Adipose tissue (tissue), 3 donors: ENCODE measurements at regions not wholly inside any gene's neighbourhood (a gene's known extent, or its start where the extent isn't known, plus 50 kb on each side); places are given as distances from the start of the nearest gene placed in this dataset.

Source experiments
- H3K27ac ChIP-seq: one replicate; pipeline ENCODE4 v1.5.1; 2013; ENCODE audit warnings: low read depth, low read length
- WGBS, 3 donors: extraction: QIAGEN DNeasy Blood & Tissue Kit; methylation state at CpG; one replicate each; pipeline ENCODE4 v1.1.7; 2013; 5-methylcytosine and 5-hydroxymethylcytosine counted together
- donor health status: healthy with polysubstance abuse.
- donor health status: Bipolar disorder and iron deficiency.
- donor health status: healthy.

DNA sequence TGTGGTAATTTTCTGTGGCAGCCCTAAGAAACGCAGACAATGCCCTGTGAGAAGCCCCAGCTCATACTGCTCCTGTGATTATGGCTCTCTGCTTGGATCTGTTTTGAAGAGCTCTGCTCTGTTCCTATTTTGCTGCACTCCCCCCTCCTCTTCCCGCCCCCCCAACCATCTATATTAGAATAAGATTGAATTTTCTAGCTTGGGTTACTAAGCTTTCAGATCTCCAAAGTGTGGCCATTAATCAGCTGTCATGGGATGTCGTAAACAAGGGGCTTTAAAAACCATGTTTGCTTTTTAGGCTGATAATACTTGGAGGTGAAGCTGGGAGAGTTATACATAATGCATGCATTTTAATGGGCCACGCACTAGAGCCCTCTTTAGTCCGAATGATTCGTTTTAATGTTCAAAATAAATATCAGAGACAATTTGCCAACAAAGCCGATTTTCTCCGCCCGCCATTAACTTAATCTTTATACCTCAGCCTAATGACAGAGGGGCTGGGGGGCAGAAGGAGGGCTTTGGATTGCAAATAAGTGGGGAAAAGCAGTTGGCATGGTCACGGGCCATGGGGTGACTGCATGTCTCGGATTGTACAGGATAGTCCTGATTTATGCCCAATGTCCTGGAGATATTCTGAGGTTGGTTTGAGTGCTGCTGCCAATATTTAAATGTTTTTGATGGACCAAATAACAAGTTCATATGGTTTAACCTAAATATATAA is 165.5 kb downstream of the RPS24 start:
- H3K27ac ChIP-seq, result no peak overlapping the region
- WGBS, 3 donors, result 65 to 88% (median 82%) methylated on average over 11 of the region's 11 CpGs

- no peak overlapping the region for H3K27ac ChIP-seq
- 67 to 98% (median 87%) methylated on average over 2 of the region's 2 CpGs for WGBS, 3 donors
Measured at GRCh38 chr10:78199759-78200158, 166.1 kb downstream of the RPS24 start.

GRCh38 chr10:78200686-78201085 is 167.0 kb downstream of the RPS24 start:
- no peak overlapping the region for H3K27ac ChIP-seq
- 90 to 96% (median 94%) methylated on average over 3 of the region's 3 CpGs for WGBS, 3 donors

GRCh38 chr10:78202386-78202785 is 168.7 kb downstream of the RPS24 start:
- 89 to 96% (median 92%) methylated on average over 4 of the region's 4 CpGs for WGBS, 3 donors
- H3K27ac ChIP-seq, result no peak overlapping the region

- WGBS, 3 donors, result 47 to 67% (median 62%) methylated on average over 8 to 9 of the region's 9 CpGs
- H3K27ac ChIP-seq, result no peak overlapping the region
Measured at GRCh38 chr10:78203915-78204818, 170.5 kb downstream of the RPS24 start.

DNA sequence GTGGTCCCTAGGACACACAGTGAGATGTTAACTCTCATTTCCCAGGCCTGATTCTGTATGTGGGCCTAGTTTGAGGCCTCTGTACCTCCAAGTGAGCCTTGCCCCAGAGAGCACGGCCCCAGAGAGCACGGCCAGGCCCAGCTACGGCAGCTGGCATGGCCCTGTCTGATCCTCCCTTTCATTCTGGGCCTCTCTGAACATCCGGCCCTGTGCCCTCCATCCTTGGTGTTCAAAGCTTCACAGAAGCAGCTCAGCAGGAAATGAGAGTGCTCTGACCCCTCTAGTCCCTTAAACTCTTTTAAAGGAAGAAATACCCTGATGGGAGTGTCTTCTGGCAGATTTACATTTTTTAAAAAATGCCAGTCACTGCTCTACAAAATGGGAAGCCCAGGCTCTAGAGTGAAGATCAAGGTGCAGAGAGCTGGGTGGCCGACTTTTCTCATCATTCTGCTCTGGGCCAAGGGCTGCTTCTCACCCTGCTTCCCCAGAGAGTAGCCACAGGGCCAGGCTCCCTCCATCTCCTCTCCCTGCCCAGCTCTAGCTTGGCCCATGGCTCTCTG is 171.9 kb downstream of the RPS24 start:
- 69 to 87% (median 74%) methylated on average over 5 of the region's 5 CpGs for WGBS, 3 donors
- H3K27ac ChIP-seq, result no peak overlapping the region

DNA sequence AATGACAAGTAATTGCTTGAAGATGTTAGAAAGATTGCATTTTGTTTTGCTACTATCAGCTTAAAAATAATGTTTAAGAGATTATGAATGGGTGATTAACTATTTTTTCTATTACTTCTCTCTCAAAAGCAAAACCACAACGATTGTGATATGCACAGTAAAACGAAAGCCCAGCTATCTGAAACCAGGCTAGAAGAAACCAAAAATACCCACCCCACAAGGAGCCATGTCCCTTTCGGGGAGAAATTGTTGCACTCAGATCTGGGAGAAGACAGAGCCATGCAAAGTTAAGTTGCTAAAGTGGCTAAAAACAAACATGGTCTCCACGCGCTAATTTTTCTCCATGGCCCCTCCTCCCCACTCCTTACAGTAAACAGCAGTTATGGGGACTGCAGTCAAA is 173.6 kb downstream of the RPS24 start:
- 65 to 70% (median 70%) methylated on average over 5 of the region's 5 CpGs for WGBS, 3 donors
- no peak overlapping the region for H3K27ac ChIP-seq

DNA sequence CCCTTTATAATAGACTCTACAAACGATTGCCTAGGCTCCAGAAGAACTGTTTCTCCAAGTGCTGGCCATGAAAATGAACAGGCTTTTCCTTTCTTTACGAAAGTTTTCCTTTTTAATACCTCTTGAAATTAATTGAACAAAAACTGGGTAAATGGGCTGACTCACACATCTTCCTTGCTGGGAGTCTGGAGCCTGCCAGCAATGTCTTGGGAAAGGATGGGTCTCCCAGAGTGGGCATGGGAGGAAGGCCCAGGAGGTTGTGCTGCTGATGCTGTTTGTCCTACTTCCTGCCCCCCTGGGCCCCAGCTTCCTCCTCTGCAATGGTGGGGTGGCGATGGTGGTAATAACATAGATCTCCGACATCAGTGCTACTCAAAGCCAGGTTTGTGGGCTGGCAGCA is 174.1 kb downstream of the RPS24 start:
- 66 to 84% (median 80%) methylated on average over 4 of the region's 4 CpGs for WGBS, 3 donors
- no peak overlapping the region for H3K27ac ChIP-seq

GRCh38 chr10:78209970-78210369 is 176.3 kb downstream of the RPS24 start:
- H3K27ac ChIP-seq, result no peak overlapping the region
- WGBS, 3 donors, result 89 to 96% (median 93%) methylated on average over 4 of the region's 4 CpGs

DNA sequence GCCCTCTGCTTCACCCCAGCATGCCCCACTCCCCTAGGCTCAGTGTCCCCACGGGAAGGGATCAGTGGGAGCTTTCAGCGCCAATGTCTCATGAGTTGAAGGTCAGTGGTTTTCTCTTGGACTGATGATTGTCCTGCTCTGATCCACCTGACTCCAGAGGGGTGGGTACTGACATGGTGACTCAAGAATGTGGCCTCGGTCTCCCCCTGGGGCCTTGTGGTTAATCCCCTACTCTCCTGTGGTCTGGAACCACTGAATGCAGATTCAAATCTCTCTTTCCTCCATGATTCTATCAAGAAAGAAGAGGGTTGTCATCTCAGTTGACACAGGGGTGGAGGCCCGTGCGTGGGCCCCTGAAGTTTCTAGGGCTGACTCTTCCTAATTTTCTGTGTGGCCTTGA is 176.9 kb downstream of the RPS24 start:
- WGBS, 3 donors, result 89 to 94% (median 89%) methylated on average over 5 of the region's 5 CpGs
- no peak overlapping the region for H3K27ac ChIP-seq

DNA sequence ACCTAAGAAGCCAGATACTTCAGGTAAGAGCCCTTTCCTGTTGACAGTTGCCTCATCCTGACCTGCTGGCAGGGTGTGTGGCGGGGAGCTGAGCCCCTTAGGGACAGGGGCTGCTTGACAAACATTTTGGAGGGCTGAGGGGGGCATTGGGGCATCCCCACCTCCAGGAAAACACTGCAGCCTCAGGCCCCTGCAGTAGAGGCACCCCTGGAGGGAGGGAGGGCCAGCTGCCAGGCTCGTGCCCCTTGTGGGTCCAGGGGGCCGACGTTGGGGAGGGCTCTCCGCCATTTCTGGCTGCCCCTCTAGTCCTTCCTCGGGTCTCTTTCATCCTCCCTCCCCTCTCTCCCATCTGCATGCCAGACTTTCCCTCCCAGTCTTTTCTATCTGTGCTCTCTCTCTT is 177.3 kb downstream of the RPS24 start:
- 90 to 94% (median 91%) methylated on average over 6 of the region's 6 CpGs for WGBS, 3 donors

DNA sequence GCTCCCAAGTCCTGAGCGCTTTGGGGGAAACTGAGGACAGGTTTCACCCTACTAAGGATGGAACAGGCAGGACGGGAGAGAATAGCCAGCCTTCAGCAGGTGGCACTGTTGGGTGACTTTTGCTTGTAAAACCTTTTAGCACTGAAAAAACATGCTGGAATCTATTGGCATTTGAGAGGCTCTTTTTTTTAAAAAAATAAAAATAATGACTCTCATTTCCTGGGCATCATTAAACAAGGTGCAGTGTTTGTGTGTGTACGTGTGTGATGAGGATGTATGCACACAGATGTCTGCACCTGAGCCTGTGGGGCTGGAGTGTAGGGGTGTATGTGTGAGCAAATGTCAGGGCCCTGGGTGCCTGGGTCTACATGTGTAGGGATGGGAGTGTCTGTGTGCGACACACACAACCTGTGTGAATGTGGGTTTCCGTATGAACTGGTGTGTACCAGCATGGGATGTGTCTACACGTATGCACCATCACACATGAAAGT is 177.9 kb downstream of the RPS24 start:
- H3K27ac ChIP-seq, result no peak overlapping the region
- 65 to 73% (median 70%) methylated on average over 6 of the region's 6 CpGs for WGBS, 3 donors

More for the DNA sequence above, 177.3 kb downstream of the RPS24 start:
- H3K27ac ChIP-seq, result no peak overlapping the region

GRCh38 chr10:78212060-78212785 is 178.6 kb downstream of the RPS24 start:
- H3K27ac ChIP-seq, result no peak overlapping the region
- WGBS, 3 donors, result 74 to 86% (median 78%) methylated on average over 10 of the region's 10 CpGs

- 80 to 87% (median 83%) methylated on average over 7 of the region's 7 CpGs for WGBS, 3 donors
- no peak overlapping the region for H3K27ac ChIP-seq
Measured at GRCh38 chr10:78212786-78213175, 179.1 kb downstream of the RPS24 start.

GRCh38 chr10:78214955-78215354 is 181.3 kb downstream of the RPS24 start:
- no peak overlapping the region for H3K27ac ChIP-seq

GRCh38 chr10:78215645-78216044 is 182.0 kb downstream of the RPS24 start:
- H3K27ac ChIP-seq, result no peak overlapping the region
- WGBS, 3 donors, result 19 to 60% (median 22%) methylated on average over 12 of the region's 12 CpGs

More at GRCh38 chr10:78214955-78215354, 181.3 kb downstream of the RPS24 start:
- WGBS, 3 donors, result 48 to 96% (median 53%) methylated on average over 4 of the region's 4 CpGs

DNA sequence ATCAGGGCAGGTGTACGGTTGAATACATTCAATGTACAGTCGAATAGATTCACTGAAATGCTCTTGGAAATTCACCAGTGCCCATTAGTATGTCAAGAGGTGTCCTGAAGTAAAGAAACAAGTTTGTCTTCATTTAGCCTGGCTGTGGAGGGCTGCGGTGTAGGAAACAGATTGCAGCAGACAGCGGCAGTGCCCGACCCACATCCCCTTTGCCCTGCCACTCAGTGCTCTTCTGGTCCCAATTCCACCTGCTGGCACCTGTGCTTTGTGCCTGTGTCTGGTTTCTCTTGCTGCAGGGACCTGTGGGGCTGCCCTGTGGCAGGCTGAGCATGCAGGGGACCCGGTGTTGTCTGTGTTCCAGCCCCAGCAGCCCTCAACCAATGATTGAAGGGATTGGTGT is 183.7 kb downstream of the RPS24 start:
- WGBS, 3 donors, result 51 to 69% (median 51%) methylated on average over 6 of the region's 6 CpGs
- H3K27ac ChIP-seq, result no peak overlapping the region

DNA sequence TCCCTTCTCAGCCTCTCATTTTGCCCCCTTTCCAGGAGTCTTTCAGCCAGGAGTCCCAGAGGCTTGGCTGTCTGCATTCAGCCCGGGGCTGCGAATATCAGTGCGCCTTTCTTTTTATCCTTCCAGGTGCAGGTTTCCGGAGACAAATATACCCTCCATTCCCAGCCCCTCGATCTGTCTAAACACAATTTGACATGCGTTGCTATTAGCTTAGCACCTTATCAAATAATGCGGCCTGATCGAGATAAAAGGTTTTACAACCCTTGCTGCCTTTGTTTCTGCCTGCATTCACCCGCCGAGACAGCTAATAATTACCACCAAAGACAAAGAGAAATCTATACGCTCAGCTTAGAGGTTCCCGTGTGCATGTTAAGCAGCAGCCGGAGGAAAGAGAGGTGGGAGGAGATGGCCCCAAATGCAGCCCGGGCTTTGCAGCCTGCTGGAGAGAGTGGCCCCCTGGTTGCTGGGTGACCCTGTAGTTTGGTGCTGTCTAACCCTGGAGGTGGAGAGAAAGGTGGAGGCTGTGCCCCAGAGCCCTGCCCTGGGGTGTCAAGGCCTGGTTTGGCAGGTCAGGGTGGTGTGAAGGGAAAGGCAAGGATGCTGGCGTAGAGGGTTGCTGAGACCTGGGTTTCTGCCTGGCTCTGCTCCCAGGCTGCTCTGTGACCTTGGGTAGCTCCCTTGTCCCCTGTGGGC is 185.3 kb downstream of the RPS24 start:
- 31 to 91% (median 91%) methylated on average over 15 of the region's 15 CpGs for WGBS, 3 donors
- no peak overlapping the region for H3K27ac ChIP-seq
